Fibroblast of lung (primary cell): ENCODE measurements at regions not wholly inside any gene's neighbourhood (a gene's known extent, or its start where the extent isn't known, plus 50 kb on each side); places are given as distances from the start of the nearest gene placed in this dataset.

Experiments
- DNase-seq, 2 donors: peaks; one replicate each; pipeline versions ENCODE4 v3.0.0 to v3.0.0-alpha.2; 2010; ENCODE audit warnings: low read depth in 2 of 2
- H2AFZ ChIP-seq: 2 replicates; pipeline ENCODE4 v1.5.1; 2012; ENCODE audit warnings: low read length, control low read depth, inconsistent platforms
- H3K27ac ChIP-seq: 2 replicates; pipeline ENCODE4 v1.5.1; 2011; ENCODE audit warnings: low read length, control low read depth; ENCODE audit not compliant: insufficient read depth
- H3K27me3 ChIP-seq: 2 replicates; pipeline ENCODE4 v1.5.1; 2011; ENCODE audit warnings: mild to moderate bottlenecking, low read length; ENCODE audit not compliant: control insufficient read depth, insufficient read depth
- H3K36me3 ChIP-seq: 2 replicates; pipeline ENCODE4 v1.5.1; 2011; ENCODE audit warnings: low read length; ENCODE audit not compliant: control insufficient read depth, insufficient read depth
- H3K4me1 ChIP-seq: 2 replicates; pipeline ENCODE4 v1.5.1; 2011; ENCODE audit warnings: low read length; ENCODE audit not compliant: control insufficient read depth, insufficient read depth; ENCODE audit errors: extremely low read depth
- H3K4me2 ChIP-seq: 2 replicates; pipeline ENCODE4 v1.5.1; 2011; ENCODE audit warnings: low read length, control low read depth; ENCODE audit not compliant: insufficient read depth; ENCODE audit errors: extremely low read depth
- H3K4me3 ChIP-seq, 4 experiments: fragments of 200-600 bp in 1 of 4; sonication (generic) in 1 of 4; replicated peaks in 1 of 4; 2 replicates each; pipeline ENCODE4 v1.5.1; 2011 to 2016; ENCODE audit warnings: low read length in 4 of 4, low read depth in 3 of 4, mild to moderate bottlenecking in 3 of 4, control low read depth in 2 of 4, inconsistent platforms in 1 of 4, mixed read lengths in 1 of 4; ENCODE audit not compliant: insufficient read depth in 1 of 4; ENCODE audit errors: control extremely low read depth in 1 of 4
- H3K79me2 ChIP-seq: 2 replicates; pipeline ENCODE4 v1.5.1; 2012; ENCODE audit warnings: mild to moderate bottlenecking, low read length, inconsistent platforms; ENCODE audit not compliant: control insufficient read depth, insufficient read depth
- H3K9ac ChIP-seq: 2 replicates; pipeline ENCODE4 v1.5.1; 2011; ENCODE audit warnings: mild to moderate bottlenecking, low read length, control low read depth; ENCODE audit not compliant: insufficient read depth
- H3K9me3 ChIP-seq: 2 replicates; pipeline ENCODE4 v1.5.1; 2012; ENCODE audit warnings: low read depth, low read length; ENCODE audit not compliant: control insufficient read depth, insufficient read depth
- H4K20me1 ChIP-seq: 2 replicates; pipeline ENCODE4 v1.5.1; 2011; ENCODE audit warnings: low read length; ENCODE audit not compliant: control insufficient read depth, insufficient read depth; ENCODE audit errors: extremely low read depth
- EZH2 ChIP-seq: IDR thresholded peaks from 2 replicates; pipeline ENCODE4 v1.5.1; 2012; ENCODE audit warnings: low read length, control low read depth, mild to moderate bottlenecking; ENCODE audit errors: missing control alignments
- TF ChIP-seq, protein P1 (sequence below), 2 donors: IDR thresholded peaks in 1 of 2; conservative IDR thresholded peaks in 1 of 2; 1 replicate in 1 of 2; 2 replicates in 1 of 2; pipeline ENCODE4 v1.5.1; 2011 to 2012; ENCODE audit warnings: low read length in 2 of 2, control low read depth in 1 of 2, inconsistent platforms in 1 of 2, low read depth in 1 of 2, mild to moderate bottlenecking in 1 of 2

- no peak for TF ChIP-seq EZH2
- TF ChIP-seq, protein P1, sequence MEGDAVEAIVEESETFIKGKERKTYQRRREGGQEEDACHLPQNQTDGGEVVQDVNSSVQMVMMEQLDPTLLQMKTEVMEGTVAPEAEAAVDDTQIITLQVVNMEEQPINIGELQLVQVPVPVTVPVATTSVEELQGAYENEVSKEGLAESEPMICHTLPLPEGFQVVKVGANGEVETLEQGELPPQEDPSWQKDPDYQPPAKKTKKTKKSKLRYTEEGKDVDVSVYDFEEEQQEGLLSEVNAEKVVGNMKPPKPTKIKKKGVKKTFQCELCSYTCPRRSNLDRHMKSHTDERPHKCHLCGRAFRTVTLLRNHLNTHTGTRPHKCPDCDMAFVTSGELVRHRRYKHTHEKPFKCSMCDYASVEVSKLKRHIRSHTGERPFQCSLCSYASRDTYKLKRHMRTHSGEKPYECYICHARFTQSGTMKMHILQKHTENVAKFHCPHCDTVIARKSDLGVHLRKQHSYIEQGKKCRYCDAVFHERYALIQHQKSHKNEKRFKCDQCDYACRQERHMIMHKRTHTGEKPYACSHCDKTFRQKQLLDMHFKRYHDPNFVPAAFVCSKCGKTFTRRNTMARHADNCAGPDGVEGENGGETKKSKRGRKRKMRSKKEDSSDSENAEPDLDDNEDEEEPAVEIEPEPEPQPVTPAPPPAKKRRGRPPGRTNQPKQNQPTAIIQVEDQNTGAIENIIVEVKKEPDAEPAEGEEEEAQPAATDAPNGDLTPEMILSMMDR (conservative IDR thresholded peaks at IDR 0.05 in 1 of 2, IDR thresholded peaks at IDR 0.05 in 1 of 2; ENCODE audit: low read depth in 1 of 2, low read length in 2 of 2): no peak
- Histone ChIP-seq H3K27me3 (no peaks in the 10 kb centered on the region), H4K20me1 (no peaks in the 10 kb centered on the region), H3K36me3 (no peaks in the 10 kb centered on the region), H3K9me3 (no peaks in the 10 kb centered on the region), H3K9ac (no peak overlapping the region), H3K4me1 (no peaks in the 10 kb centered on the region), H3K4me3 (no peak overlapping the region), H3K27ac (no peak overlapping the region), H3K79me2 (no peaks in the 10 kb centered on the region), H2AFZ (peak overlapping the region; percentile 16), H3K4me2 (no peak overlapping the region)
- DNase-seq: no peak
Measured at GRCh38 chr15:38145651-38146111, 107.0 kb upstream of the SPRED1 start.

- Histone ChIP-seq H3K27ac (no peak overlapping the region), H3K36me3 (no peaks in the 10 kb centered on the region), H4K20me1 (no peaks in the 10 kb centered on the region), H2AFZ (no peak overlapping the region), H3K9ac (no peak overlapping the region), H3K4me3 (no peak overlapping the region), H3K4me1 (no peaks in the 10 kb centered on the region), H3K9me3 (no peaks in the 10 kb centered on the region), H3K79me2 (no peaks in the 10 kb centered on the region), H3K27me3 (no peaks in the 10 kb centered on the region), H3K4me2 (no peak overlapping the region)
- DNase-seq: no peak
- TF ChIP-seq, protein P1 (conservative IDR thresholded peaks at IDR 0.05 in 1 of 2, IDR thresholded peaks at IDR 0.05 in 1 of 2; ENCODE audit: low read depth in 1 of 2, low read length in 2 of 2): no peak
- no peak for TF ChIP-seq EZH2
Measured at GRCh38 chr15:38147246-38147645, 105.4 kb upstream of the SPRED1 start.

DNA sequence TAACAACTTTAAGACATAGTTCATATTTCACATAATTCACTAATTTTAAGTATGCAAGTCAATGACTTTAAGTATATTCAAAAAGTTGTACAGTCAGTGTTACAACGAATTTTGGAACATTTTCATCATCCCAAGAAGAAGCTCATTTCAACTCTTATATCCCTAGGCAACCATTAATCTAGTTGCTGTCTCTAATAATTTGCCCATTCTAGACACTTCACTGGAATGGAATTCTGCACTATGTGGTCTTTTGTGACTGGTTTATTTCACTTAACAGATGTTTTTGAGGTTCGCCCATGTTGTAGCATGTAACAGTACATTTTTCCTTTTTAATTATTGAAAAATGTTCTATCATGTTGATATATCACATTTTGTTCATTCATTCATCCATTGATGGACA is 104.2 kb upstream of the SPRED1 start:
- H3K36me3 ChIP-seq: no peaks in the 10 kb centered on the region

More for the DNA sequence above, 104.2 kb upstream of the SPRED1 start:
- no peak overlapping the region for H3K4me3 ChIP-seq
- no peak overlapping the region for H3K9ac ChIP-seq
- DNase-seq: peak; percentile 26 to 29
- no peak overlapping the region for H3K27ac ChIP-seq
- no peaks in the 10 kb centered on the region for H4K20me1 ChIP-seq
- no peaks in the 10 kb centered on the region for H3K9me3 ChIP-seq
- no peak overlapping the region for H3K4me2 ChIP-seq
- no peaks in the 10 kb centered on the region for H3K27me3 ChIP-seq
- no peaks in the 10 kb centered on the region for H3K79me2 ChIP-seq
- TF ChIP-seq, protein P1 (conservative IDR thresholded peaks at IDR 0.05 in 1 of 2, IDR thresholded peaks at IDR 0.05 in 1 of 2; ENCODE audit: low read depth in 1 of 2, low read length in 2 of 2): no peak
- no peak for TF ChIP-seq EZH2
- no peaks in the 10 kb centered on the region for H3K4me1 ChIP-seq
- H2AFZ ChIP-seq: no peak overlapping the region
